ENCODE measurements at regions not wholly inside any gene's neighbourhood (a gene's known extent, or its start where the extent isn't known, plus 50 kb on each side); places are given as distances from the start of the nearest gene placed in this dataset.

DNA sequence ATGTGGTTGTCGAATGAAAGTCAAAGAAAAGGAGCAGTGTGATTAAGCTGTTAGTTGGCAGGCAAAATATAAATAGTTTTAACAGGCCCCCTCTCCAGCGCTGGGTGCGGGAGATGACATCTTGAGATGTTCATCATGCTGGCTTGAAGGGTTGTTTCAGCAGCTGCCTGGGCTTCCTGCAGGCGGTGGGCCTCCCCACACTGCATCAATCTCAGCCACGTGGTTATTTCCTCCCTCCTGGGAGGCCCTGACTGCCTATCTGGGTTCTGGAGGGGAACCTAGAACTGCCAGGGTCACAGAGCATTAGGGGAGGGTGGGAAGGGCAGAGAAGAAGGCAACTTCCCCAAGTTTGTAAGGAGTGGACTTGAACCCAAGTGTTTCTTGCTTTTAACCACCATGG is 173.3 kb upstream of the SYT13 start:
- TF ChIP-seq POLR2AphosphoS5 (IDR thresholded peaks at IDR 0.05) (no peak), POLR2A (IDR thresholded peaks at IDR 0.05) (no peak), EP300 (IDR thresholded peaks at IDR 0.05) (no peak)

All from stomach (tissue), 4 donors.